ENCODE measurements at regions not wholly inside any gene's neighbourhood (a gene's known extent, or its start where the extent isn't known, plus 50 kb on each side); places are given as distances from the start of the nearest gene placed in this dataset.

- Histone ChIP-seq H4K20me1 (ENCODE audit: insufficient read depth) (no peaks in the 10 kb centered on the region), H3K27ac (ENCODE audit: low read depth, low read length) (no peak overlapping the region), H2AFZ (ENCODE audit: low read depth, low read length, poor library complexity, severe bottlenecking) (no peak overlapping the region), H3K9me2 (ENCODE audit: insufficient read depth) (no peaks in the 10 kb centered on the region), H3K9me3 (ENCODE audit: control insufficient read depth in 1 of 2, insufficient read depth in 1 of 2, low read depth in 1 of 2, low read length in 2 of 2) (no peaks in the 10 kb centered on the region), H3K79me2 (ENCODE audit: insufficient read depth, low read length) (no peaks in the 10 kb centered on the region), H3K4me2 (ENCODE audit: low read length) (no peak overlapping the region), H3K4me3 (replicated peaks in 1 of 2; ENCODE audit: low read depth in 1 of 2, low read length in 2 of 2) (no peak overlapping the region), H3K27me3 (ENCODE audit: insufficient read depth, low read length) (peaks cover 81% of the 10 kb centered on the region), H3K36me3 (ENCODE audit: control insufficient read depth in 1 of 2, insufficient read depth in 2 of 2, low read length in 2 of 2) (no peaks in the 10 kb centered on the region), H3K4me1 (ENCODE audit: control insufficient read depth in 1 of 2, insufficient read depth in 2 of 2, low read length in 2 of 2) (no peaks in the 10 kb centered on the region), H3K9ac (ENCODE audit: low read length) (no peak overlapping the region)
- DNase-seq (ENCODE audit: low read depth, low spot score) (no peak), ATAC-seq (no peak)
- no TSS peak for BruUV-seq (replicated peaks)
- TF ChIP-seq ZFX (IDR thresholded peaks at IDR 0.05) (no peak), CTCF (IDR thresholded peaks at IDR 0.05 in 2 of 3, conservative IDR thresholded peaks at IDR 0.05 in 1 of 3; ENCODE audit: borderline replicate concordance in 1 of 3, insufficient read depth in 1 of 3, low read depth in 2 of 3, low read length in 2 of 3) (peak in 1 of 3 experiments; percentile 30; a peak in 1 of 6 replicates)
- CTCF ChIA-PET, result interaction anchor here (1.4 to 9.1 kb wide), 2 partner anchors 28 to 167 kb away, joined by 5 to 232 read pairs; no protein-coding TSS in a partner anchor
- intact Hi-C loops (cut with micrococcal nuclease), result loop anchor here (1.0 kb wide), 2 partner anchors 29 to 166 kb away; no protein-coding TSS in a partner anchor
- POLR2A ChIA-PET, result interaction anchor here (2.1 kb wide), 1 partner anchor 166 kb away, joined by 10 read pairs; no protein-coding TSS in a partner anchor
- RAD21 ChIA-PET (ENCODE audit: low non-redundant PET in 1 of 2, low total read pairs in 2 of 2, uncharacterized antibody in 2 of 2, unreplicated experiment in 2 of 2), result interaction anchor here (1.2 to 2.7 kb wide), 3 partner anchors 167 to 168 kb away, joined by 4 to 34 read pairs (median 19); no protein-coding TSS in a partner anchor
These were observed 88.8 kb downstream of the IRF8 start for GRCh38 chr16:85987750-85988078.

GRCh38 chr16:85988306-85988705 lies 89.3 kb downstream of the IRF8 start:
- no peak overlapping the region for H3K27ac ChIP-seq (ENCODE audit: low read depth, low read length)
- no peaks in the 10 kb centered on the region for H3K9me3 ChIP-seq (ENCODE audit: control insufficient read depth in 1 of 2, insufficient read depth in 1 of 2, low read depth in 1 of 2, low read length in 2 of 2)
- peaks cover 75% of the 10 kb centered on the region for H3K27me3 ChIP-seq (ENCODE audit: insufficient read depth, low read length)
- intact Hi-C loops (cut with micrococcal nuclease), result no loop called here
- CTCF ChIA-PET, result interaction anchor here (9.1 kb wide), 1 partner anchor 168 kb away, joined by 232 read pairs; no protein-coding TSS in a partner anchor
- RAD21 ChIA-PET (ENCODE audit: low non-redundant PET in 1 of 2, low total read pairs in 2 of 2, uncharacterized antibody in 2 of 2, unreplicated experiment in 2 of 2), result interaction anchor here (2.4 to 2.7 kb wide), 2 partner anchors 167 to 168 kb away, joined by 19 to 34 read pairs; no protein-coding TSS in a partner anchor
- no peak overlapping the region for H2AFZ ChIP-seq (ENCODE audit: low read depth, low read length, poor library complexity, severe bottlenecking)
- no peaks in the 10 kb centered on the region for H3K36me3 ChIP-seq (ENCODE audit: control insufficient read depth in 1 of 2, insufficient read depth in 2 of 2, low read length in 2 of 2)
- no peaks in the 10 kb centered on the region for H3K79me2 ChIP-seq (ENCODE audit: insufficient read depth, low read length)
- BruUV-seq (replicated peaks), result no TSS peak
- H3K9ac ChIP-seq (ENCODE audit: low read length), result no peak overlapping the region
- no peak overlapping the region for H3K4me2 ChIP-seq (ENCODE audit: low read length)
- DNase-seq (ENCODE audit: low read depth, low spot score) (no peak), ATAC-seq (no peak)
- no peaks in the 10 kb centered on the region for H4K20me1 ChIP-seq (ENCODE audit: insufficient read depth)
- H3K4me1 ChIP-seq (ENCODE audit: control insufficient read depth in 1 of 2, insufficient read depth in 2 of 2, low read length in 2 of 2), result no peaks in the 10 kb centered on the region
- H3K4me3 ChIP-seq (replicated peaks in 1 of 2; ENCODE audit: low read depth in 1 of 2, low read length in 2 of 2), result no peak overlapping the region
- H3K9me2 ChIP-seq (ENCODE audit: insufficient read depth), result no peaks in the 10 kb centered on the region
- POLR2A ChIA-PET, result no interaction called here
- TF ChIP-seq FOSL1 (IDR thresholded peaks at IDR 0.05; ENCODE audit: low read depth) (no peak), TCF7L2 (IDR thresholded peaks at IDR 0.05; ENCODE audit: borderline replicate concordance, extremely low read depth, insufficient read depth, insufficient read length) (no peak), MAX (IDR thresholded peaks at IDR 0.05) (no peak), SRF (IDR thresholded peaks at IDR 0.05; ENCODE audit: low read depth) (no peak), REST (IDR thresholded peaks at IDR 0.05; ENCODE audit: low read depth) (no peak), ZBTB33 (IDR thresholded peaks at IDR 0.05; ENCODE audit: extremely low read depth, insufficient replicate concordance, low read length) (no peak), RAD21 (IDR thresholded peaks at IDR 0.05; ENCODE audit: low read depth) (no peak), YY1 (IDR thresholded peaks at IDR 0.05; ENCODE audit: extremely low read depth, insufficient replicate concordance, low read depth, low read length) (no peak), JUND (IDR thresholded peaks at IDR 0.05) (no peak), ELF1 (IDR thresholded peaks at IDR 0.05; ENCODE audit: borderline replicate concordance, low read depth) (no peak)
